MCF 10A (cell line): ENCODE measurements at regions not wholly inside any gene's neighbourhood (a gene's known extent, or its start where the extent isn't known, plus 50 kb on each side); places are given as distances from the start of the nearest gene placed in this dataset.

Source experiments
- BruUV-seq: library from RNA; stranded (reverse); fragments of 400-500 nt; replicated peaks from 2 replicates; lab custom pipeline; 2021; lab: Mats Ljungman, UMichigan
- CTCF ChIA-PET: fragments of 300-600 bp; sonication (Branson Sonifier 250); formaldehyde crosslinking; extraction: SDS; loops from one replicate; lab custom pipeline; 2021; ENCODE audit warnings: antibody characterized with exemption, inconsistent platforms; lab: Yijun Ruan, JAX
- POLR2A ChIA-PET: fragments of 300-600, 350-650 bp; sonication (Branson Sonifier 250); formaldehyde crosslinking; extraction: SDS; loops from one replicate; lab custom pipeline; 2020; ENCODE audit warnings: antibody characterized with exemption, inconsistent platforms; lab: Yijun Ruan, JAX
- DNase-seq: peaks from one replicate; pipeline ENCODE4 v3.0.0-alpha.2; 2018; ENCODE audit not compliant: unreplicated experiment
- H3K27ac Mint-ChIP-seq: one replicate; pipeline ENCODE4 v1.8.0; 2022; ENCODE audit warnings: mild to moderate bottlenecking, low read depth, mixed read lengths; ENCODE audit not compliant: unreplicated experiment
- H3K27me3 Mint-ChIP-seq: one replicate; pipeline ENCODE4 v1.8.0; 2022; ENCODE audit warnings: mixed read lengths; ENCODE audit not compliant: insufficient read depth, unreplicated experiment
- H3K36me3 Mint-ChIP-seq: one replicate; pipeline ENCODE4 v1.8.0; 2022; ENCODE audit warnings: mild to moderate bottlenecking, moderate library complexity, mixed read lengths; ENCODE audit not compliant: insufficient read depth, unreplicated experiment
- H3K4me1 Mint-ChIP-seq: one replicate; pipeline ENCODE4 v1.8.0; 2022; ENCODE audit warnings: mixed read lengths; ENCODE audit not compliant: insufficient read depth, unreplicated experiment
- H3K4me3 Mint-ChIP-seq: one replicate; pipeline ENCODE4 v1.8.0; 2022; ENCODE audit warnings: mild to moderate bottlenecking, moderate library complexity, mixed read lengths; ENCODE audit not compliant: unreplicated experiment
- H3K9me3 Mint-ChIP-seq: one replicate; pipeline ENCODE4 v1.8.0; 2022; ENCODE audit warnings: mixed read lengths; ENCODE audit not compliant: unreplicated experiment
- intact Hi-C: fragments of 100-400 bp; cut with micrococcal nuclease; formaldehyde crosslinking; loops from 2 replicates; pipeline ENCODE4 v1.14.1; 2022
- TF ChIP-seq, protein P1 (sequence below): fragments of 200-600 bp; IDR thresholded peaks from one replicate; pipeline ENCODE4 v1.8.0; 2022; ENCODE audit warnings: antibody characterized with exemption, mild to moderate bottlenecking; ENCODE audit not compliant: unreplicated experiment

- ChIA-PET POLR2A (interaction anchor here (0.6 kb wide), 1 partner anchor 26 kb away, joined by 3 read pairs; no protein-coding TSS in a partner anchor), CTCF (interaction anchor here (0.6 to 1.5 kb wide), 5 partner anchors 16 to 415 kb away, joined by 3 to 5 read pairs (median 4); no protein-coding TSS in a partner anchor)
- H3K27me3 Mint-ChIP-seq: no peaks in the 10 kb centered on the region
- no peaks in the 10 kb centered on the region for H3K9me3 Mint-ChIP-seq
- no peak overlapping the region for H3K4me3 Mint-ChIP-seq
- no TSS peak for BruUV-seq
- DNase-seq: no peak
- no peak overlapping the region for H3K27ac Mint-ChIP-seq
- no peaks in the 10 kb centered on the region for H3K36me3 Mint-ChIP-seq
- no peaks in the 10 kb centered on the region for H3K4me1 Mint-ChIP-seq
- TF ChIP-seq, protein P1, sequence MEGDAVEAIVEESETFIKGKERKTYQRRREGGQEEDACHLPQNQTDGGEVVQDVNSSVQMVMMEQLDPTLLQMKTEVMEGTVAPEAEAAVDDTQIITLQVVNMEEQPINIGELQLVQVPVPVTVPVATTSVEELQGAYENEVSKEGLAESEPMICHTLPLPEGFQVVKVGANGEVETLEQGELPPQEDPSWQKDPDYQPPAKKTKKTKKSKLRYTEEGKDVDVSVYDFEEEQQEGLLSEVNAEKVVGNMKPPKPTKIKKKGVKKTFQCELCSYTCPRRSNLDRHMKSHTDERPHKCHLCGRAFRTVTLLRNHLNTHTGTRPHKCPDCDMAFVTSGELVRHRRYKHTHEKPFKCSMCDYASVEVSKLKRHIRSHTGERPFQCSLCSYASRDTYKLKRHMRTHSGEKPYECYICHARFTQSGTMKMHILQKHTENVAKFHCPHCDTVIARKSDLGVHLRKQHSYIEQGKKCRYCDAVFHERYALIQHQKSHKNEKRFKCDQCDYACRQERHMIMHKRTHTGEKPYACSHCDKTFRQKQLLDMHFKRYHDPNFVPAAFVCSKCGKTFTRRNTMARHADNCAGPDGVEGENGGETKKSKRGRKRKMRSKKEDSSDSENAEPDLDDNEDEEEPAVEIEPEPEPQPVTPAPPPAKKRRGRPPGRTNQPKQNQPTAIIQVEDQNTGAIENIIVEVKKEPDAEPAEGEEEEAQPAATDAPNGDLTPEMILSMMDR: no peak
- intact Hi-C loops: loop anchor here (1.0 kb wide), 1 partner anchor 321 kb away; no protein-coding TSS in a partner anchor
These were observed 231.9 kb upstream of the TBC1D5 start for GRCh38 chr3:17974206-17974841.

GRCh38 chr3:17972959-17973906 lies 230.8 kb upstream of the TBC1D5 start:
- Mint-ChIP-seq H3K4me3 (no peak overlapping the region), H3K4me1 (no peaks in the 10 kb centered on the region), H3K36me3 (no peaks in the 10 kb centered on the region), H3K9me3 (no peaks in the 10 kb centered on the region), H3K27me3 (no peaks in the 10 kb centered on the region), H3K27ac (no peak overlapping the region)
- TF ChIP-seq, protein P1: no peak
- intact Hi-C loops: no loop called here
- CTCF ChIA-PET: interaction anchor here (0.6 to 1.5 kb wide), 3 partner anchors 322 to 1164 kb away, joined by 3 to 5 read pairs (median 3); no protein-coding TSS in a partner anchor
- BruUV-seq: no TSS peak
- DNase-seq: no peak
- POLR2A ChIA-PET: interaction anchor here (0.5 to 0.6 kb wide), 2 partner anchors 8 to 25 kb away, joined by 3 read pairs; no protein-coding TSS in a partner anchor

- intact Hi-C loops: no loop called here
- H3K27me3 Mint-ChIP-seq: no peaks in the 10 kb centered on the region
- no peaks in the 10 kb centered on the region for H3K4me1 Mint-ChIP-seq
- TF ChIP-seq, protein P1: no peak
- H3K9me3 Mint-ChIP-seq: no peaks in the 10 kb centered on the region
- BruUV-seq: no TSS peak
- POLR2A ChIA-PET: interaction anchor here (0.5 kb wide), 1 partner anchor 9 kb away, joined by 3 read pairs; no protein-coding TSS in a partner anchor
- CTCF ChIA-PET: interaction anchor here (0.6 kb wide), 2 partner anchors 435 to 1163 kb away, joined by 3 to 5 read pairs; no protein-coding TSS in a partner anchor
- no peak for DNase-seq
- no peaks in the 10 kb centered on the region for H3K36me3 Mint-ChIP-seq
- no peak overlapping the region for H3K27ac Mint-ChIP-seq
- no peak overlapping the region for H3K4me3 Mint-ChIP-seq
These were observed 230.0 kb upstream of the TBC1D5 start for GRCh38 chr3:17972476-17972875.

- Mint-ChIP-seq H3K9me3 (no peaks in the 10 kb centered on the region), H3K36me3 (no peaks in the 10 kb centered on the region), H3K27me3 (no peaks in the 10 kb centered on the region), H3K4me1 (no peaks in the 10 kb centered on the region), H3K4me3 (no peak overlapping the region), H3K27ac (no peak overlapping the region)
- DNase-seq: no peak
- intact Hi-C loops: no loop called here
- CTCF ChIA-PET: no interaction called here
- BruUV-seq: no TSS peak
- TF ChIP-seq, protein P1: no peak
- POLR2A ChIA-PET: no interaction called here
These were observed 229.6 kb upstream of the TBC1D5 start for GRCh38 chr3:17972030-17972429.
